ENCODE measurements at regions not wholly inside any gene's neighbourhood (a gene's known extent, or its start where the extent isn't known, plus 50 kb on each side); places are given as distances from the start of the nearest gene placed in this dataset.
"Not testable (repeated sequence)": the region's sequence is repeated elsewhere in the genome, so short reads cannot be mapped to it uniquely, and the experiment has no call there.

DNA sequence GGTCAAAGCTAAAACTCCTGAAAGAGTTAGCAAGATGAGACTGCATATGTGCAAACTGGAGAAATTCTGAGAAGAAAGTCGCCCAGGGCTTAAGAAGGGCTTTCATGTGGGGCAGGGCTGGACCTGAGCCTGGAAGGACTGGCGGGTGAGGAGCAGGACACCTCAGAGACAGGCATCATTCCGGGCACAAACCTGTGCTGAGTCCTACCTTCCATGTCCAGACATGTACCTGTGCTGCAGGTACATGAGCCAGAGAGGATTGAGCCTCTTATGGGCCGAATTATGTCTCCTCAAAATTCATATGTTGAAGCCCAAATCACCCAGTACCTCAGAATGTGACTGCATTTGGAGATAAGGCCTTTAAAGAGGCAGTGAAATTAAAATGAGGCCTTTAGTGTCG is 171.0 kb downstream of the QRSL1 start:
- DNase-seq (ENCODE audit: low spot score) = no peak

DNA sequence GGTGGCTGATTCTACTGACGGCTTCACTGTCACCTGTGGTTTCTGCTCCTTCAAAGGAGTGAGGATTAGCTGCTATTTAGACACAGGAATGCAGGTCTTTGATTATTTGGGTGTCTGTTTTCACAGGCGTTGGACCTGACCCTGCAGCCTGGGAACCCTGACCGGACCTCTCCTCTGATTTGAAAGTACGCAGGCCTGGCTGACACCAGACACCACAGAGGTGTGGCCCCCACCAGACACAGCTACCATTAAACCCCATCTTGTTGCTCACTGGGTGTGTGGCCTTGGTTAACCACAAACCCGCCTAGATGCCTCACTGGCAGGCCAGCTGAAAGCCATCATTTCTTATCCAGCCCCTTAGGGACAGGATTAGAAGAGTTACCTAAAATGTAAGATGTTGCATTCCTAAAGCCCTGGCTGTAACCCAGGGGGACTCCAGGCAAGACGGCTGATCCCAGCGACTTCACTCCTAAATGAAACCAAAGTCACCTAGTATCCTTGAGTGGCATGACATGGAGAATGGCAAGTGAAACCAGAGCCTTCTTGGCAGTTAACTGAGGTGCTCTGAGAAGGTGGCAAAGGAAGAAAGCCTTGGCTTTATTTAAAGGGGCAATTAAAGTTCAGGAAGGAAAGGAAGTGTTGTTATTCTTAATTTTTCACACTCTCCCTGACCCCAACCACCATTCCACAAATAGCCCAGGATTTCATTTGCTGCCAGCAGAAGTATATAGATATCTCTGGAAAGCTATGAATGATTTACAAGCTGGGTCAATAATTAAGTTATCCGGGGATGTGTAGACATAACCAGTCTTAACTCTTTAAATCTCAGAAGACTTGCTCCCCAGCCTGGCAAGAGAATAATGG is 169.9 kb downstream of the QRSL1 start:
- DNase-seq (ENCODE audit: low spot score) = no peak

DNA sequence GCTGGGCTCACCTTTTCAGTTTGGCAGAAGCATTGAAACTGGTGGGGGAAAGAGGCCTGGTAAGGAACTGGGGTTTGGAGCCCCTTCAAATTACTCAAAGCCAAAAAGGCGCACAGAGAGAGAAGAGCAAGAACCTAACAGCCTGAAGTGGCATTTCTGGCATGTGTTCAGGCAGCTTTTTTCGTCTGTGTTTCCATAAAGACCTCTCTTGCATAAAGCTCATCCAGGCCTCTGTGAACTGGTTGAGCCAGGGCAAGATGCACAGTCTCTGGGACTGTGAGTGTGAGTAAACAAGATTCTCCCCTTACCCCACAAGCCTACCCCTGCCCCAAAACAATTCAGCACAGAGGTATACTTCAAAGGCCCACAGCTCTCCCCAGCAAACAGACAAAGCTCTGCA is 167.8 kb downstream of the QRSL1 start:
- DNase-seq (ENCODE audit: low spot score) = no peak

DNA sequence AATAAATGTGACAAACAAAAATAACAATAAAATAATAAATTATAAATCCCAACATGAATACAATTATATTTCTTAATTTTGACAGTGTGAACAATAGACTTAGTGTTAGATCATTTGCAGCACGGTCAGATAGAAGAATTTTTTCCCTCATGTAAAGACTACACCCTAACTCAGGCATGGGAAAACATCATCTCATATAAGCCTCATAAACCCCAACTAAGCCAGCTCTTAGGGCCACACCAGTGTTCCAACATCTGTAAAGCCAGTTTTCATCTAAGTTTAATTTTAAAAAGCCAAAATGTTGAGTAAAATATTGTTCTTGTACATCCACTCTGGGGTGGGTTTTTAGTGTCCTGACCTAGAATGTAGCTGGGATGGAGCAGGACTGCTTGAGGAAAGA is 167.4 kb downstream of the QRSL1 start:
- DNase-seq (ENCODE audit: low spot score) = no peak

DNA sequence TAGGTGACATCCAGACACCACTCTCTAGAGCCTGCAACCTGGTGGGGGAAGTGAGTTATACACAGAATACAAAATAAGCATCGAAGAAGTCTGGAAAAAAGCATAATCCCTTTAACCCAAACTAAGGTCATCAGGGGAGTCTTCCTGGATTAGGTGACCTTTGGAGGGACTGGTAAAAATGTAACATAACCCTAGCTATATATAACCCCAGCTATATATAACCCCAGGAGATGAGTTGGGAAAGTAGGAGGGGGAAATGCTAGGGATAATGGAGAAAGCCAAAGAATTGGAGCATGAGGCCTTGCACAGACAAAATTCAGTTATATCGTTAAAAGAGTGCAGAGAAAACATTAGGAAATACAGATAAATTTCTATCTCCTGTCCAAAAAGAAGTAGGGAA is 164.8 kb downstream of the QRSL1 start:
- DNase-seq (ENCODE audit: low spot score) = no peak

DNA sequence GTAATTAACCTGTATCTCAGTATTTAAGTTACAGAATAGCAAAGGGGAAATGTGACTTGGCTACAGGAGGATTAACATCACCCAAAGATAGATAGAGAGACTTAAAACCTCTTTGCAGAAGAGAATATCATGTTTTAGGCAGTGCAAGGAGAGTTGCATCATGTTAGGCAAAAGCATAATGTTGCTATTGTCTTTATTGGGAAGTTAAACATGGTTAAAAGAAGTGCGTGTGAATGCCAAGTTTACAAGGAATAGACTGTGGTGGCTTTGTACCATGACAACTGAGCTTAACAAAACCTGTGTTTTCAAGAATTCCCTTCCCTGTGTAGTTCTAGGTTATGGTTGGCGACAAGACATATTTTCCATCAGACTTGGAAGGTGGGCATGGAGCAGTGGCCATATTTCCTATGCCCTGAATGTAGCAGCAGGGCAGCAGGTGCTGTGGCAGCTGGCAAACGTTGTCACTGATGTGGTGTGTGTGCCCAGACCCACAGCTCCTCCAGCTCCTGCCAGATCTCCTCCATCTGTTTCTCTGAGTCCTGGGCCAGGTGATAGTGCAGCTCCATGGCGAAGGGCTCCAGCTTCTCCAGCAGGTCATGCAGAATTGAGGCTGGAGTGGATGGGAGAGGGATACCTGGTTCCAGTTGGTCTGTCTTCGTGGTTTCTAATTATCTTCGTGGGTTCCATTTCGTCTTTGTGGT is 163.3 kb downstream of the QRSL1 start:
- no peak for DNase-seq (ENCODE audit: low spot score)

DNA sequence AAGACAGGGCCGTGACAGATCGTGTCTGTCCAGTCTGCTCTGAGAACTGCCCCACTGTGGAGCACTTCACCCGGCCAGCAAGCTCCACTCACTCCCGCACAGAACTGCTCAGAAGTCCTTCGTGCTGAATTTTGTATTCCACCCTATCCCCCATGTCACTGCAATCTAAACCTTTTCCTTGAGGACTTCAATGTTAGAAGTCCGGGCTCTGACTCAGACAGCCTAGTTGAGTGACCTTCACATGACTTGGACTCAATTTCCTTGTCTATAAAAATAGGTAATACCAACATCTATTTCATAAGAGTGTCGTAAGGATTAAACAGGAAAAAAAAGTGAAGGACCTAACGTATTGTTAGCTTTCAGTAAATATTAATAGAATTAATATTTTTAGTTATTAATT is 161.6 kb downstream of the QRSL1 start:
- DNase-seq (ENCODE audit: low spot score) = no peak

DNA sequence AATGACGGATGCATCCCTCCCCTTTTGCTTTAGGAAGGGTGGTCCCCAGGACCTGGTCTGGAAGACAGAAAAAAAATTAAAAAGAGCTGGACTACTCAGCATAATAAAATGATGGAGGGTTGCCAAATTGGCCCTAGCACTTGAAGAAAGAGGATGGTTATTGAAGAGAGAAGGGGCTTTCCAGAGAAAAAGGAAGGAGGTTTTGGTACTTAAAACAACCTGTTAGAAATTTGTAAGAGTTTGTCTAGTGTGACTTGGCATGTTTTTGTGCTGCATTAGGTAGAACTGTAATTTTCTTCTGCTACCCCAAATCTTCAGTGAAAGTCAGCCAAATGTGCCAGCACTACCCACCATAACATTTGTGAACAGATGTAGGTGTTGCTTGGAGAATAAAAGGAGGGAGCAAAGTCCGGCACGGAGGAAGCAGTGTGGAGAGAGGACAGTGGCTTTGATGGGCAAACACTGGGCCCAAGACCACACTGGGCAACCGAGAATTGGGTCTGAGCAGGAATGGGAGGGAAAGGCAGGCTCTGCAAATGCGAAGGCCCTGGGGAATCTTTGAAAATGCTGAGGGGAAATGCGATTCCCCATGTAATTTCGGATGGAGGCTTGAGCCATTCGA is 160.9 kb downstream of the QRSL1 start:
- no peak for DNase-seq (ENCODE audit: low spot score)

DNA sequence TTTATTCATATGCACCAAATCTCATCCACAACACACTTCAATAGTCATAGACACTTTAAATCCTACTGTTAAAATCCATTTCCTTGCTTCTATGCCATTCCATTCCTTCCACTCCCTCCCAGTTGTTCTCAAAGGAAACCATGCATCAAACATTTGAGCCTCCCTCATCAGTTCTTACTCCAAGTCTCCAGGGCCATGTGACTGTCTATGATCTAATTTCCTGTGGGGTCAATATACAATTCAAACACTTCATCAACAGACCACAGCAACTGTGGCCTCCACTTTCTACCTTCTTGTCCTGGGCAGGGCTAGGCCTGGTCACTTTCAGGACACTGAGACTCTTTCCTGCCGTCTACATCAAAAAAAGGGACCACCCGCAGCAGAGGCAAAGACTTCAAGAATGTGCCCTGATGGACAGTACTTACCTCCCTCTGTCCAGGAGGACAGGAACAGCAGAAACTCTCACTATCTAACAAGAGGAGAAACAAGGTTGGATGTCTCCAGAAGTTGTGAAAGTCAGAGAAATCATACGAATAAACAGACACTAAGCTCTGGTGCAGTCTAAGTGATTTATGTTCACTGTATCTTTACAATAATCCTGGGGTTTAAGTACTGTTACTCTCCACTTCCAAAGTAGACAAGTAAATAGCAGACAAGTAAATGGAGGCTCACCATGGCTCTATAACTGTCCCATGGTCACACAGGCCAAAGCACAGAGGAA is 160.2 kb downstream of the QRSL1 start:
- no peak for DNase-seq (ENCODE audit: low spot score)

DNA sequence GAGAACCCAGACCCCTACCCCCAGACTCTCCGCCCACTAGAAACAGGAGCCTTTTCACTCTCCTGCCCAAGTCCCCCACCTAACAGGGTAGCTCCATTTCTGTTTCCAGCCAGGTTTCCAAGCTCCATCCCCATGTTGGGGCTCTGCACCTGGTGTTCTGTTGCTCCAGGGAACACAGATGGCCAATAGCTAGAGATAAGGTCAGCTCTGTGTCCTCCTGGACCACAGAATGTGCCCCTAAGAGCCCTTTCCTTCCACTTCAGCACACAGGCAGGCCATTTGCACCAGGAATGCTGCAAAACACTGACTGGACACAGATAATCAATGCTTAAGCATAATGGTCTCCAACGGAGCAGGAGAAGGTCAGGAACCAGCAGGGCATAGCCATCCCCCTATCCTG is 159.4 kb downstream of the QRSL1 start:
- no peak for DNase-seq (ENCODE audit: low spot score)

DNA sequence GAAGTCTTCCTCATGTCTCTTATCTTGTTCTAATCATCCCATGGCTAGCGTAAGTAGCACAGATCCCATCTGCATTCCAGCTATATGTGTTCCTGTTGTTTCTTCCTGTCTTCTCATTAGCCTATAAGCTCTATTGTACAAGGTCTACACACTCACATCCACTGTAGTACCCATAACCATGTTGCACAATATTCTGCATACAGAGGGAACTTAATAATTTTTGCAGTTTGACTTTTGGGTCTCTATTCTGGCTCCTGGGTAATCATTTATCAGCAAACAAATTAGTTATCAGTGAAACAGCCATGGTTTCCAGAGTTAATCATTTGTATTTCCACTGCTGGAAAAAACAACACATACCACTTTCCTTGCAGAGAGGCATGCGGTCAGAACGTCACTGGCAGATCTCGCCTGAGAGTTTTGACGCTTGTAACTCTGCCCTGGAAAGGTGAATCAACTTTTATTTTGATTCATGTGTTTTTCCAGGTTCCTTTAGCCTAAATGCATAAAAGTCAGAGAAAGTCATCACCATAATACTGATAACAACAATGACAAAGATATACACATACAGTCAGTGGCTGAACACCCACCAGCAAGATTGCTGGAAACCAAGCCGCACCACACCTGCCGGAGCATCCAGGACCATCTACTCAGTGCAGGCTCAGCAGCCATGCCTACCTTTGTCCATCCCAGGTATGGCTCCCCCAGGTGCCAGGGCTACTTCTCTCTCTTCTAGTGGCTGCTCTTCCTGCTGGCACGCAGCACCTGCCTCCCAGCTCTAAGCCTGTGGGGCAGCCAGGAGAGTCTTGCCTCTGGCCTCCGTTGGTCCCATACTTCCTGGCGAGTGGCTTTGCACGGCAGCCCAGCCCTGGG is 158.2 kb downstream of the QRSL1 start:
- no peak for DNase-seq (ENCODE audit: low spot score)

DNA sequence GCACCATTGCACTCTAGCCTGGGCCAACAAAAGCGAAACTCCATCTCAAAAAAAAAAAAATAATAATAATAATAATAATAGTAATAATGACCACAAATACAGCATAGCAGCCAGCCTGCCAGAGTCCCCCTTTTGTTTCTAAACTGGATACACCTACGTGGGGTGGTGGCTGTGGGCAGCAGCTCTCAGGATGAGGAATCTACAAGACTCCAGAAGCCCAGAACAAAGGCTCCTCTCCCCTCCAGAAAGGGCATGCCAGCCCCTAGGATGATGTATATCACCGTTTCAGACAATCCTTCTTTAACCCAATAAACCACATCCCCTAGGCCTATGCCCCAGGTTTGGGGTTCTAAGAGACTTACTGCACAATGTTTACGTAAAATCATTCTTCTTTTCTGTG is 155.9 kb downstream of the QRSL1 start:
- DNase-seq (ENCODE audit: low spot score) = no peak

DNA sequence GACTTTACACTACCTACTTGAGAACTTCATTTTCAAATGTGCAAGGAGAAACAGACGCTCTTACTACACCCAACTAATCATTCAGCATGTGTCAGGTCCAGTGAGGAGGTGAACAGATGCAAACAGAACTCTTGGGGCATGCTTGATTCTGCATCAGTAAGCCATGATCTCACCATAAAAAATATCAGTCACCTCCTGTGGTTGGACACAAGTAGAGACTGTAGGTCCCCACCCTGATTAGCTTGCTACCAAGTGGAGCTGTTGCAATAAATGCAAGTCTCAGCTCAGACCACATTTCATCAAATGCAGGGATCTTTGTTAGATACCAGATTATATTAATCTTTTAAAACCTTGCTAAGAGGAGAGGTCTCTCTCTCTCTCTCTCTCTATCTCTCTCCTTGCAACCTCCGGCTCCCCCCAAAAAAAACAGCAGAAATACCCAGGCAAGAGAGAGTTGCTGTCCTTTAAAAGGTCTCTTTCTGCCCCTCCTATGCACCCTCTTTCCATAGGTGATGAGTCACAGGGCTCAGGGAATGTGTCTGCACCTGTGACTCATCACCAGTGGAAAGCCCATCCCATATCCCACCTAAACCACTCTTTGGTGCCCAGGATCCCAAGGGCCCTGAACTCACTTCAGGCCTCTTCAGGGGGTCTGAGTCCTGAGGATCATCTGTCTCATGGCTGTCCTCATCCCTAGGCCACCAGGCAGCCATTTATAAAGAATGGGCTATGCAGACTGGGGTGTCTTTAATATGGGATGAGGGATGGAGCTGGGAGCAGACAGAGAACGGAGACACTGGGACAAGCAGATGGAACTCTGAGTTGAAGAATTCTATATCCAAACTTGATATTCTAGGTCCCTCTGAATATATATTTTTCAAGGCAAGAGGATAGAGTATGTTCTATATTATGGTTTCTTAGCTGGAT is 154.5 kb downstream of the QRSL1 start:
- DNase-seq (ENCODE audit: low spot score) = no peak

DNA sequence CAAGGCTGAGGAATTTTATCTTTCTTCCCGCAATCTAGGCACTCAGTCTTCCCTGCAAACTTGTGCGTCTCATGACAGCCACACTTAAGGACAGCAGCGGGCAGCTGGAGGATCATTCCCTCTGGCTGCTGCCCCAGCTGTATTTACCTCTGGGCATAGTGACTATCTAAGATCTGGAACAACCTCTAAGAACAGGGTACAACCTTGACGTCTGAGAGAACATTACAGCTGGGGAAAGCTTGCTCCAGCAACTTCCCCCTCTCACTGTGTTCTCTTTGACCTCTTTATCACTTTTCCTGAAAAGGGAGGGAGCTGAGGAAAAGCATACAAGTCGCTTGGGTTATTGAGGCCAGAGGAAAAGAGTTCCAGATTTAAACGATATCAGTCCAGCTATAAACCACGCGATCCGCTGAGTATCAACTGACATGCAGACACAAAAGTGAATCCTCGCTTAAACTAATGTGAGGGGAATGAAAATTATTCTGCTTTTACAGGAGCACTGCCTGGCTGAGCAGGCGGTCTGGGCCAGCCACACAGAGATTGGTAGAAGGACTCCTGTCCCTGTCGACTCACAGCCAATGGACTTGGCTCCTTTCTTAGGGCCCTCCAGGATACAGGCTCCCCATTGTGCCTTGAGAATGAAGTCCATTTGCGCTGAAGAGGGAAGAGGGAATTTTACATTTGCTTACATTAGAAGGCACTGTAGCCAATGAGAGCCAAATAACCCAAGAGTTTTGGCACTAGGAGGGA is 153.3 kb downstream of the QRSL1 start:
- DNase-seq (ENCODE audit: low spot score) = no peak

DNA sequence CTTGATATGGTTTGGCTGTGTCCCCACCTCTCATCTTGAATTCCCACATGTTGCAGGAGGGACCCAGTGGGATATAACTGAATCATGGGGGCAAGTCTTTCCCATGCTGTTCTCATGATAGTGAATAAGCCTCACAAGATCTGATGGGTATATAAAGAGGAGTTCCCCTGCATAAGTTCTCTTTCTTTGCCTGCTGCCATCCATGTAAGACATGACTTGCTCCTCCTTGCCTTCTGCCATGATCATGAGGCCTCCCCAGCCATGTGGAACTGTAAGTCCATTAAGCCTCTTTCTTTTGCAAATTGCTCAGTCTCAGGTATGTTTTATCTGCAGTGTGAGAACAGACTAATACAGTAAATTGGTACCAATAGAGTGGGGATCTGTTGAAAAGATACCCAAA is 150.2 kb downstream of the QRSL1 start:
- not testable (repeated sequence) for DNase-seq (ENCODE audit: low spot score)

DNA sequence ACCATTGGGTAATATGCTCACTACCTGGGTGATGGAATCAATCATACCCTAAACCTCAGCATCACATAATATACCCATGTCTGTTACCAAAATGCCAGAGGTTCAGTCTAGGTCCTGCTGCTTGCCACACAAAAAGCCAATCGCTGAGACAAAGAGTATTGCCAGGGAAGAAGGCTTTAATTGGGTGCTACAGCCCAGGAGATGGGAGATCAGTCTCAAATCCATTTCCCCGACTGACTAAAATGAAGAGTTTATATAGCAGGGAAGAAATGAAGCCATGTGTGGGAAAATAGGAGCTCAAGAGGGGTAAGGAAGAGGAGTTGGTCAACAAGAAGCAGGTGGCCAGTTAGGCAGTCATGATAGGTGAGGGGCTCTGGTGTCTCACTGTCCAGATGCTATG is 149.6 kb downstream of the QRSL1 start:
- no peak for DNase-seq (ENCODE audit: low spot score)

DNA sequence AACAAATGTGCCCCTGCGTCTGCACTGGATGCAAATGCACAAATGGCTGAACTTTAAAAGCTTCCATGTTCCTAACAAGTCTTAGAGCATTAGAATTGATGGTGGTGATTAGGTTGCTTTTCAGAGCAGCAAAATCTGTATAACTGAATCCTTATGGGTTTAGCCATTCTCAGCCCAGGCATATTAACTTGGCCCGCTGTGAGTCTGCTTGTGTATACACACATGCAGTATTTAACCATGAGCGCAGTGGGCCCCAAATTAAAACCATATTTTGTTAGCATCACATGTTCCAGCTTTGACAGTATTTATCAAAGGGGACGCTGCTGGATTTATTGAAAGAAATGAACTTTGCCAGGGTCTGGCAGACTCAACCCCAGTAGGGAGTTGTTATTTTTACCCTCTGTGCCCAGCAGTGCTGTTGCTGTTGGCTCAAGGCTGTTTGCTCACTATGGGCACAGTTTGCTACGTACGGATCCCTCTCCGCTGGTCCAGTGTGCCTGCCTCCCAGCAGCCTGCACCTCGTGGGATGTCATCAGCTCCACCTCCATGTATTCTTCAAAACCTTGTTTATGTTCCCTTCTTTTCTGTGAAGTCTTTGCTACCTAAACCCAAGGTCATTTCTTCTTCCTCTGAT is 144.7 kb downstream of the QRSL1 start:
- DNase-seq (ENCODE audit: low spot score) = no peak

DNA sequence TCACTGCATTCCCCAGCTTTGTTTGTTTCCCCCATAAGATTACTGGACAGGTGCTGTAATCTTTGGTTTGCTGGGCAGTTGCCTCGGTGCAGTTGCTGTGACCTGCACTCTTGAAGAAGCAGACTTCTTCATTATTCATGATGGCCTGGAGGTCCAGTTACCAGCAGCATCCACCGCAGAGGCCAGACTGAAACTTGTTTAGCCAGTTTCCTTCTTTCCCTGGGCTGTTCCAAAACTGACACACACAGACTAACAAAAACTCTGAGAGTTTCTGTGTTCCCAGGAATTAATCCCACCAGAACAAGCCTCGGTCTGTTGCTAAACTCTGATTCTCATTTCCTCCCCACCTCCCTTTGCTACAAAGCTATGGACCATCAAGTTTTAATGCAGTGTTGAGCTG is 144.1 kb downstream of the QRSL1 start:
- DNase-seq (ENCODE audit: low spot score) = no peak
